HepG2 (cell line): ENCODE measurements at regions not wholly inside any gene's neighbourhood (a gene's known extent, or its start where the extent isn't known, plus 50 kb on each side); places are given as distances from the start of the nearest gene placed in this dataset.

Experiments
- CHD2 ChIP-seq: IDR thresholded peaks from 2 replicates; pipeline ENCODE4 v1.6.1; 2011; ENCODE audit warnings: low read depth, low read length, improper control_type of control experiment
- PRPF4 ChIP-seq: fragments of 200-400 bp; formaldehyde crosslinking; IDR thresholded peaks from 2 replicates; pipeline ENCODE4 v1.6.1; 2016; ENCODE audit warnings: low read length, low read depth; ENCODE audit not compliant: poor library complexity, severe bottlenecking
- TF ChIP-seq, protein P1 (sequence below): sonication (generic); formaldehyde crosslinking; IDR thresholded peaks from 2 replicates; pipeline ENCODE4 v1.5.0; 2020; ENCODE audit warnings: mild to moderate bottlenecking, missing genetic modification reagents, moderate library complexity

DNA sequence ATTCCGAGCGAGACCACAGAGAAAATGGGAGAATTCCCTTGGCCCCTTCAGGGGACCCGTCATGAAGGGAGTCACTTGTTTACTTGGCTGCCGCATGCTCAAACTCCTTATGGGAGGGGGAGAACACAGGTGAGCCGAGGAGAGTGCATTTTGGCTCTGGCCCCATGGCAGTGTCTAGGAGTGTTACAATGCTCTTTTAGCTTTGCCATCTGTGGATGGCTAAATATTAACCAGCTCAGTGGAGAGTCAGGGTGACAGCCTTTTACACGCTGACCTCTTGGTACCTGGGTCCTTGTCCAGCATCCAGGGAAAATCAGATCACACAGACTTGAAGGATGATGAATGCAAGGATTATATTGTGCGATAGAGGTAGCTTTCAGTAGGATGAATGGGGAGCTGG lies 146.4 kb upstream of the ATXN7L3B start:
- no peak for TF ChIP-seq PRPF4
- TF ChIP-seq, protein P1, sequence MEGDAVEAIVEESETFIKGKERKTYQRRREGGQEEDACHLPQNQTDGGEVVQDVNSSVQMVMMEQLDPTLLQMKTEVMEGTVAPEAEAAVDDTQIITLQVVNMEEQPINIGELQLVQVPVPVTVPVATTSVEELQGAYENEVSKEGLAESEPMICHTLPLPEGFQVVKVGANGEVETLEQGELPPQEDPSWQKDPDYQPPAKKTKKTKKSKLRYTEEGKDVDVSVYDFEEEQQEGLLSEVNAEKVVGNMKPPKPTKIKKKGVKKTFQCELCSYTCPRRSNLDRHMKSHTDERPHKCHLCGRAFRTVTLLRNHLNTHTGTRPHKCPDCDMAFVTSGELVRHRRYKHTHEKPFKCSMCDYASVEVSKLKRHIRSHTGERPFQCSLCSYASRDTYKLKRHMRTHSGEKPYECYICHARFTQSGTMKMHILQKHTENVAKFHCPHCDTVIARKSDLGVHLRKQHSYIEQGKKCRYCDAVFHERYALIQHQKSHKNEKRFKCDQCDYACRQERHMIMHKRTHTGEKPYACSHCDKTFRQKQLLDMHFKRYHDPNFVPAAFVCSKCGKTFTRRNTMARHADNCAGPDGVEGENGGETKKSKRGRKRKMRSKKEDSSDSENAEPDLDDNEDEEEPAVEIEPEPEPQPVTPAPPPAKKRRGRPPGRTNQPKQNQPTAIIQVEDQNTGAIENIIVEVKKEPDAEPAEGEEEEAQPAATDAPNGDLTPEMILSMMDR (CRISPR knock-in tag) = no peak
- TF ChIP-seq CHD2 = no peak
